ENCODE measurements at regions not wholly inside any gene's neighbourhood (a gene's known extent, or its start where the extent isn't known, plus 50 kb on each side); places are given as distances from the start of the nearest gene placed in this dataset.
"Not testable (repeated sequence)": the region's sequence is repeated elsewhere in the genome, so short reads cannot be mapped to it uniquely, and the experiment has no call there.

- no peaks in the 10 kb centered on the region for H3K79me2 ChIP-seq (ENCODE audit: control insufficient read depth, insufficient read depth, low read length)
- FAIRE-seq, result no peak
- H4K20me1 ChIP-seq (replicated peaks; ENCODE audit: control insufficient read depth, insufficient read depth, low read length), result no peaks in the 10 kb centered on the region
- no peak overlapping the region for H3K4me3 ChIP-seq
- no peak overlapping the region for H3K27ac ChIP-seq (ENCODE audit: extremely low read depth, low read depth, low read length)
- ATAC-seq, result no peak
- in situ Hi-C loops (cut with MboI), result no loop called here
- no TSS peak for BruUV-seq (replicated peaks)
- H3K9ac ChIP-seq (ENCODE audit: insufficient read depth in 1 of 2, low read depth in 2 of 2, low read length in 2 of 2), result no peak overlapping the region
- CTCF ChIA-PET (ENCODE audit: low intra/inter-chr PET ratio), result no interaction called here
- POLR2A ChIA-PET, result no interaction called here
- TF ChIP-seq ZBTB43 (CRISPR knock-in tag; IDR thresholded peaks at IDR 0.05), result no peak
- no peak for TF ChIP-seq PRMT5 (CRISPR knock-in tag; IDR thresholded peaks at IDR 0.05)
- no peak overlapping the region for H3K4me2 ChIP-seq (ENCODE audit: insufficient read depth, low read length)
- DNase-seq (ENCODE audit: extremely low read depth in 1 of 4, low spot score in 3 of 4), result no peak
- H2AFZ ChIP-seq (ENCODE audit: low read depth, low read length), result no peak overlapping the region
- H3K36me3 ChIP-seq (ENCODE audit: control insufficient read depth, insufficient read depth, low read length), result no peaks in the 10 kb centered on the region
- WGBS (ENCODE audit: insufficient coverage, low coverage, missing lambda C conversion rate), result 0% methylated on average over 2 of the region's 2 CpGs
- no peaks in the 10 kb centered on the region for H3K9me1 ChIP-seq (ENCODE audit: control insufficient read depth, insufficient read depth, low read length)
- no peaks in the 10 kb centered on the region for H3K4me1 ChIP-seq (replicated peaks in 1 of 2; ENCODE audit: control insufficient read depth in 2 of 2, insufficient read depth in 2 of 2, low read length in 2 of 2)
- intact Hi-C loops (cut with micrococcal nuclease), result no loop called here
- no peaks in the 10 kb centered on the region for H3K9me3 ChIP-seq (replicated peaks; ENCODE audit: control insufficient read depth, insufficient read depth, low read depth, low read length)
- H3K27me3 ChIP-seq (ENCODE audit: control insufficient read depth in 2 of 2, insufficient read depth in 2 of 2, low read length in 2 of 2), result no peaks in the 10 kb centered on the region
Measured at GRCh38 chr6:115592025-115592424, 468.7 kb downstream of the FRK start.

- WGBS (ENCODE audit: insufficient coverage, low coverage, missing lambda C conversion rate), result 0% methylated on average over 4 of the region's 4 CpGs
- BruUV-seq (replicated peaks); DNase-seq (ENCODE audit: extremely low read depth in 1 of 4, low spot score in 3 of 4); H4K20me1 ChIP-seq (replicated peaks; ENCODE audit: control insufficient read depth, insufficient read depth, low read length); POLR2A ChIA-PET; in situ Hi-C loops (cut with MboI); H3K27me3 ChIP-seq (ENCODE audit: control insufficient read depth in 2 of 2, insufficient read depth in 2 of 2, low read length in 2 of 2); H3K4me3 ChIP-seq; H3K4me1 ChIP-seq (replicated peaks in 1 of 2; ENCODE audit: control insufficient read depth in 2 of 2, insufficient read depth in 2 of 2, low read length in 2 of 2); H3K9me3 ChIP-seq (replicated peaks; ENCODE audit: control insufficient read depth, insufficient read depth, low read depth, low read length); CTCF ChIA-PET (ENCODE audit: low intra/inter-chr PET ratio); H3K4me2 ChIP-seq (ENCODE audit: insufficient read depth, low read length); H3K9ac ChIP-seq (ENCODE audit: insufficient read depth in 1 of 2, low read depth in 2 of 2, low read length in 2 of 2); H3K79me2 ChIP-seq (ENCODE audit: control insufficient read depth, insufficient read depth, low read length); H3K36me3 ChIP-seq (ENCODE audit: control insufficient read depth, insufficient read depth, low read length); H2AFZ ChIP-seq (ENCODE audit: low read depth, low read length); intact Hi-C loops (cut with micrococcal nuclease); H3K27ac ChIP-seq (ENCODE audit: extremely low read depth, low read depth, low read length); H3K9me1 ChIP-seq (ENCODE audit: control insufficient read depth, insufficient read depth, low read length); ATAC-seq; FAIRE-seq: not testable (repeated sequence)
Measured at GRCh38 chr6:115589072-115589471, 471.6 kb downstream of the FRK start.

Measured in K562 (cell line).